ENCODE measurements at regions not wholly inside any gene's neighbourhood (a gene's known extent, or its start where the extent isn't known, plus 50 kb on each side); places are given as distances from the start of the nearest gene placed in this dataset.
"Not testable (repeated sequence)": the region's sequence is repeated elsewhere in the genome, so short reads cannot be mapped to it uniquely, and the experiment has no call there.

- Histone ChIP-seq H3K9me3 (replicated peaks in 1 of 2; ENCODE audit: control insufficient read depth in 2 of 2, insufficient read depth in 1 of 2, low read depth in 1 of 2, low read length in 2 of 2) (peaks cover 0 to 4% of the 10 kb centered on the region in 2 donors), H2AK5ac (ENCODE audit: low read depth, low read length) (no peak overlapping the region), H3K18ac (ENCODE audit: low read length) (no peak overlapping the region), H2AFZ (ENCODE audit: low read length) (no peak overlapping the region), H3K79me1 (ENCODE audit: low read depth, low read length) (no peaks in the 10 kb centered on the region), H4K8ac (ENCODE audit: low read depth, low read length) (no peak overlapping the region), H2BK12ac (ENCODE audit: low read length) (no peak overlapping the region), H3K4ac (ENCODE audit: low read length) (no peak overlapping the region), H3K4me1 (ENCODE audit: control insufficient read depth in 2 of 2, insufficient read depth in 1 of 2, low read depth in 1 of 2, low read length in 2 of 2) (peaks cover 4 to 7% of the 10 kb centered on the region in 2 donors), H3K27me3 (ENCODE audit: control insufficient read depth in 3 of 3, insufficient read depth in 3 of 3, low read depth in 1 of 3, low read length in 3 of 3) (no peaks in the 10 kb centered on the region), H3K36me3 (replicated peaks in 1 of 2; ENCODE audit: control insufficient read depth in 2 of 2, insufficient read depth in 2 of 2, low read length in 2 of 2) (no peaks in the 10 kb centered on the region), H4K91ac (ENCODE audit: low read depth, low read length, poor library complexity) (no peak overlapping the region), H3K23ac (ENCODE audit: low read depth, low read length, poor library complexity) (no peak overlapping the region), H2BK5ac (ENCODE audit: low read length) (no peak overlapping the region), H3K4me3 (ENCODE audit: low read length in 2 of 2) (no peak overlapping the region), H3K14ac (ENCODE audit: low read length) (no peak overlapping the region), H2BK15ac (ENCODE audit: low read length) (no peak overlapping the region), H3K4me2 (ENCODE audit: insufficient read depth, low read length, poor library complexity, severe bottlenecking) (no peak overlapping the region), H2BK120ac (ENCODE audit: low read depth, low read length) (no peak overlapping the region), H3K27ac (replicated peaks; ENCODE audit: low read length) (no peak overlapping the region), H3K9ac (ENCODE audit: low read depth, low read length, poor library complexity) (no peak overlapping the region)
- no peak for DNase-seq (ENCODE audit: low spot score)
- WGBS, 2 donors (ENCODE audit: extremely low coverage in 2 of 2, insufficient read length in 2 of 2, insufficient replicate concordance in 1 of 2): no CpG with 5 or more reads among the region's 1 CpG
Observed at GRCh38 chr2:4981802-4982409, 710.3 kb upstream of the SOX11 start.

- H2BK15ac ChIP-seq (ENCODE audit: low read length); H3K4me3 ChIP-seq (ENCODE audit: low read length in 2 of 2): not testable (repeated sequence)
- no CpG with 5 or more reads among the region's 5 CpGs for WGBS, 2 donors (ENCODE audit: extremely low coverage in 2 of 2, insufficient read length in 2 of 2, insufficient replicate concordance in 1 of 2)
Observed at GRCh38 chr2:4988444-4988843, 703.7 kb upstream of the SOX11 start.

GRCh38 chr2:4992226-4992625 lies 700.0 kb upstream of the SOX11 start:
- Histone ChIP-seq H3K4ac (ENCODE audit: low read length) (no peak overlapping the region), H2BK15ac (ENCODE audit: low read length) (no peak overlapping the region), H2BK5ac (ENCODE audit: low read length) (no peak overlapping the region), H3K4me3 (ENCODE audit: low read length in 2 of 2) (no peak overlapping the region), H3K4me1 (ENCODE audit: control insufficient read depth in 2 of 2, insufficient read depth in 1 of 2, low read depth in 1 of 2, low read length in 2 of 2) (no peaks in the 10 kb centered on the region), H3K14ac (ENCODE audit: low read length) (no peak overlapping the region), H4K91ac (ENCODE audit: low read depth, low read length, poor library complexity) (no peak overlapping the region), H4K8ac (ENCODE audit: low read depth, low read length) (no peak overlapping the region), H3K36me3 (replicated peaks in 1 of 2; ENCODE audit: control insufficient read depth in 2 of 2, insufficient read depth in 2 of 2, low read length in 2 of 2) (no peaks in the 10 kb centered on the region), H3K23ac (ENCODE audit: low read depth, low read length, poor library complexity) (no peak overlapping the region), H2BK12ac (ENCODE audit: low read length) (no peak overlapping the region), H2BK120ac (ENCODE audit: low read depth, low read length) (no peak overlapping the region), H3K9ac (ENCODE audit: low read depth, low read length, poor library complexity) (no peak overlapping the region), H2AK5ac (ENCODE audit: low read depth, low read length) (no peak overlapping the region), H3K4me2 (ENCODE audit: insufficient read depth, low read length, poor library complexity, severe bottlenecking) (no peak overlapping the region), H3K18ac (ENCODE audit: low read length) (no peak overlapping the region), H3K27me3 (ENCODE audit: control insufficient read depth in 3 of 3, insufficient read depth in 3 of 3, low read depth in 1 of 3, low read length in 3 of 3) (no peaks in the 10 kb centered on the region), H3K79me1 (ENCODE audit: low read depth, low read length) (no peaks in the 10 kb centered on the region), H3K27ac (replicated peaks; ENCODE audit: low read length) (no peak overlapping the region), H3K9me3 (replicated peaks in 1 of 2; ENCODE audit: control insufficient read depth in 2 of 2, insufficient read depth in 1 of 2, low read depth in 1 of 2, low read length in 2 of 2) (no peaks in the 10 kb centered on the region), H2AFZ (ENCODE audit: low read length) (no peak overlapping the region)
- WGBS, 2 donors (ENCODE audit: extremely low coverage in 2 of 2, insufficient read length in 2 of 2, insufficient replicate concordance in 1 of 2): no CpG with 5 or more reads among the region's 4 CpGs
- no peak for DNase-seq (ENCODE audit: low spot score)

More at GRCh38 chr2:4988444-4988843, 703.7 kb upstream of the SOX11 start:
- not testable (repeated sequence) for H2BK12ac ChIP-seq (ENCODE audit: low read length); H3K4me2 ChIP-seq (ENCODE audit: insufficient read depth, low read length, poor library complexity, severe bottlenecking); DNase-seq (ENCODE audit: low spot score); H3K14ac ChIP-seq (ENCODE audit: low read length); H3K27ac ChIP-seq (replicated peaks; ENCODE audit: low read length); H2AK5ac ChIP-seq (ENCODE audit: low read depth, low read length); H3K79me1 ChIP-seq (ENCODE audit: low read depth, low read length); H3K4ac ChIP-seq (ENCODE audit: low read length); H2AFZ ChIP-seq (ENCODE audit: low read length); H3K4me1 ChIP-seq (ENCODE audit: control insufficient read depth in 2 of 2, insufficient read depth in 1 of 2, low read depth in 1 of 2, low read length in 2 of 2); H2BK120ac ChIP-seq (ENCODE audit: low read depth, low read length); H2BK5ac ChIP-seq (ENCODE audit: low read length); H3K18ac ChIP-seq (ENCODE audit: low read length); H4K8ac ChIP-seq (ENCODE audit: low read depth, low read length); H4K91ac ChIP-seq (ENCODE audit: low read depth, low read length, poor library complexity); H3K36me3 ChIP-seq (replicated peaks in 1 of 2; ENCODE audit: control insufficient read depth in 2 of 2, insufficient read depth in 2 of 2, low read length in 2 of 2); H3K27me3 ChIP-seq (ENCODE audit: control insufficient read depth in 3 of 3, insufficient read depth in 3 of 3, low read depth in 1 of 3, low read length in 3 of 3); H3K23ac ChIP-seq (ENCODE audit: low read depth, low read length, poor library complexity); H3K9ac ChIP-seq (ENCODE audit: low read depth, low read length, poor library complexity); H3K9me3 ChIP-seq (replicated peaks in 1 of 2; ENCODE audit: control insufficient read depth in 2 of 2, insufficient read depth in 1 of 2, low read depth in 1 of 2, low read length in 2 of 2)

- H3K27me3 ChIP-seq (ENCODE audit: control insufficient read depth in 3 of 3, insufficient read depth in 3 of 3, low read depth in 1 of 3, low read length in 3 of 3): no peaks in the 10 kb centered on the region
- peak overlapping the region; percentile 37 for H2AFZ ChIP-seq (ENCODE audit: low read length)
- H3K4ac ChIP-seq (ENCODE audit: low read length): no peak overlapping the region
- H4K91ac ChIP-seq (ENCODE audit: low read depth, low read length, poor library complexity): no peak overlapping the region
- no peak overlapping the region for H2AK5ac ChIP-seq (ENCODE audit: low read depth, low read length)
- H3K18ac ChIP-seq (ENCODE audit: low read length): no peak overlapping the region
- no peak overlapping the region for H3K4me3 ChIP-seq (ENCODE audit: low read length in 2 of 2)
- H2BK5ac ChIP-seq (ENCODE audit: low read length): no peak overlapping the region
- H3K9ac ChIP-seq (ENCODE audit: low read depth, low read length, poor library complexity): no peak overlapping the region
- no peak overlapping the region for H4K8ac ChIP-seq (ENCODE audit: low read depth, low read length)
- no peaks in the 10 kb centered on the region for H3K9me3 ChIP-seq (replicated peaks in 1 of 2; ENCODE audit: control insufficient read depth in 2 of 2, insufficient read depth in 1 of 2, low read depth in 1 of 2, low read length in 2 of 2)
- DNase-seq (ENCODE audit: low spot score): no peak
- H3K4me1 ChIP-seq (ENCODE audit: control insufficient read depth in 2 of 2, insufficient read depth in 1 of 2, low read depth in 1 of 2, low read length in 2 of 2): no peaks in the 10 kb centered on the region
- H3K79me1 ChIP-seq (ENCODE audit: low read depth, low read length): no peaks in the 10 kb centered on the region
- no peak overlapping the region for H2BK12ac ChIP-seq (ENCODE audit: low read length)
- no peaks in the 10 kb centered on the region for H3K36me3 ChIP-seq (replicated peaks in 1 of 2; ENCODE audit: control insufficient read depth in 2 of 2, insufficient read depth in 2 of 2, low read length in 2 of 2)
- H3K27ac ChIP-seq (replicated peaks; ENCODE audit: low read length): no peak overlapping the region
- WGBS, 2 donors (ENCODE audit: extremely low coverage in 2 of 2, insufficient read length in 2 of 2, insufficient replicate concordance in 1 of 2): no CpG with 5 or more reads among the region's 5 CpGs
- no peak overlapping the region for H2BK120ac ChIP-seq (ENCODE audit: low read depth, low read length)
- no peak overlapping the region for H3K4me2 ChIP-seq (ENCODE audit: insufficient read depth, low read length, poor library complexity, severe bottlenecking)
- H3K23ac ChIP-seq (ENCODE audit: low read depth, low read length, poor library complexity): no peak overlapping the region
- no peak overlapping the region for H2BK15ac ChIP-seq (ENCODE audit: low read length)
- no peak overlapping the region for H3K14ac ChIP-seq (ENCODE audit: low read length)
Observed at GRCh38 chr2:4995466-4995865, 696.7 kb upstream of the SOX11 start.
